ENCODE measurements at regions not wholly inside any gene's neighbourhood (a gene's known extent, or its start where the extent isn't known, plus 50 kb on each side); places are given as distances from the start of the nearest gene placed in this dataset.

DNA sequence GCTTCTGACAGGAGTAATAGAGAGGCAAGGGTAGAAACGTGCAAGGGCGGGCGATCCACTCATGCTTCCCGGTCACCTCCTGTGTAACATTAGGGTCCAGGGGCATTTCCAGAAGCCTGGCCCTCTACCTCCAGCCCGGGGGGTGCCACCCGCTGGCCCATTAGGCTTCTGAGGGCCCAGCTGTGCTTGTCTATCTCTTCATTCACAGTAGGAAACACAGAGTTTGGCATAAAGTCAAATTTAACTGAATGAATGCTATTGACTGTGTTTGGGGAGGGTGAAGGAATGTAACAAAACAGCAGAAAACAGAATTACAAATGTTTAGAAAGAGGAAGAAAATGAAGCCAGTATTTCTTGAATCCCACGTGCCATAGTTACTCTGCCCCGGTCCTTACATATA, 112.4 kb upstream of the SLC66A3 start:
- no peak overlapping the region for H3K27ac Mint-ChIP-seq
- DNase-seq, result no peak
- H3K4me3 Mint-ChIP-seq, result no peak overlapping the region
- no peaks in the 10 kb centered on the region for H3K36me3 Mint-ChIP-seq (ENCODE audit: low read depth)
- peaks cover 21% of the 10 kb centered on the region for H3K27me3 Mint-ChIP-seq (ENCODE audit: low read depth, poor library complexity)
- H3K9me3 Mint-ChIP-seq, result peaks cover 32% of the 10 kb centered on the region
- H3K4me1 Mint-ChIP-seq, result no peaks in the 10 kb centered on the region
- TF ChIP-seq, protein P1, sequence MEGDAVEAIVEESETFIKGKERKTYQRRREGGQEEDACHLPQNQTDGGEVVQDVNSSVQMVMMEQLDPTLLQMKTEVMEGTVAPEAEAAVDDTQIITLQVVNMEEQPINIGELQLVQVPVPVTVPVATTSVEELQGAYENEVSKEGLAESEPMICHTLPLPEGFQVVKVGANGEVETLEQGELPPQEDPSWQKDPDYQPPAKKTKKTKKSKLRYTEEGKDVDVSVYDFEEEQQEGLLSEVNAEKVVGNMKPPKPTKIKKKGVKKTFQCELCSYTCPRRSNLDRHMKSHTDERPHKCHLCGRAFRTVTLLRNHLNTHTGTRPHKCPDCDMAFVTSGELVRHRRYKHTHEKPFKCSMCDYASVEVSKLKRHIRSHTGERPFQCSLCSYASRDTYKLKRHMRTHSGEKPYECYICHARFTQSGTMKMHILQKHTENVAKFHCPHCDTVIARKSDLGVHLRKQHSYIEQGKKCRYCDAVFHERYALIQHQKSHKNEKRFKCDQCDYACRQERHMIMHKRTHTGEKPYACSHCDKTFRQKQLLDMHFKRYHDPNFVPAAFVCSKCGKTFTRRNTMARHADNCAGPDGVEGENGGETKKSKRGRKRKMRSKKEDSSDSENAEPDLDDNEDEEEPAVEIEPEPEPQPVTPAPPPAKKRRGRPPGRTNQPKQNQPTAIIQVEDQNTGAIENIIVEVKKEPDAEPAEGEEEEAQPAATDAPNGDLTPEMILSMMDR (IDR thresholded peaks at IDR 0.05), result no peak

DNA sequence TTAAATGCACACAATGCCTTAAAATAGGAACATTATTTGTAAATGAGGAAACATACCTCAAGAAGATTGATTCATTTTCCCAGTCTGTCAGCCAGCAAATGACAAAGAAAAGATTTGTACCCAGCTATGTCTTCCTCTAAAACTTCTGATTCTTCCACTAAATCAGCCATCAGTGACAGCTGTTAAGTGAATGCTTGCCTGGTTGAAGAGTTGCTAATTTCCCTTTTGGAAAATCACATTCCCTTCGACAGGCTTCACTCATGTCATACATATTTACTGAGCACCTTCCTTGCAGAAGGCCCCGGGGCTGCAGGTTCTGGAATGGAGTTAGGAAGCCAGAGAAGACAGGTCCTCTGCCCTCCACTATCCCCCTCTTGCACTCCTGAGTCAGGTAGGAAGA, 112.0 kb upstream of the SLC66A3 start:
- Mint-ChIP-seq H3K36me3 (ENCODE audit: low read depth) (no peaks in the 10 kb centered on the region), H3K27ac (no peak overlapping the region), H3K9me3 (peaks cover 28% of the 10 kb centered on the region), H3K4me3 (no peak overlapping the region), H3K4me1 (no peaks in the 10 kb centered on the region), H3K27me3 (ENCODE audit: low read depth, poor library complexity) (peaks cover 21% of the 10 kb centered on the region)
- DNase-seq, result no peak
- TF ChIP-seq, protein P1 (IDR thresholded peaks at IDR 0.05), result no peak

DNA sequence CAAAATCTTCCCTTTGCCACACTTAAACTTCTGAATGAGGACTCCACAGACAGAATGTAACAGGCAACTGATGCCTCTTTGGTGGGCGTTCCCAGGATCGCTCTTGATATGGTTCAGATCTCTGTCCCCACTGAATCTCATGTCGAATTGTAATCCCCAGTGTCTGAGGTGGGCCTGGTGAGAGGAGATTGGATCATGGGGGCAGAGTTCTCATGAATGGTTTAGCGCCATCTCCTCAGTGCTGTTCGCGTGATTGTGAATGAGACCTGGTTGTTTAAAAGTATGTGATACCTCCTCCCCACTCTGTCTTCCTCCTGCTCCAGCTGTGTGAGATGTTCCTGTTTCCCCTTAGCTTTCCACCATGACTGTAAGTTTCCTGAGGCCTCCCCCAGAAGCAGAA, 111.1 kb upstream of the SLC66A3 start:
- peaks cover 19% of the 10 kb centered on the region for H3K9me3 Mint-ChIP-seq
- no peak overlapping the region for H3K4me3 Mint-ChIP-seq
- H3K36me3 Mint-ChIP-seq (ENCODE audit: low read depth), result no peaks in the 10 kb centered on the region
- TF ChIP-seq, protein P1 (IDR thresholded peaks at IDR 0.05), result no peak
- H3K27ac Mint-ChIP-seq, result no peak overlapping the region
- H3K27me3 Mint-ChIP-seq (ENCODE audit: low read depth, poor library complexity), result peaks cover 21% of the 10 kb centered on the region
- H3K4me1 Mint-ChIP-seq, result no peaks in the 10 kb centered on the region
- DNase-seq, result no peak

GRCh38 chr2:11045294-11045693, 110.0 kb upstream of the SLC66A3 start:
- no peak overlapping the region for H3K4me3 Mint-ChIP-seq
- TF ChIP-seq, protein P1 (IDR thresholded peaks at IDR 0.05), result no peak
- no peak for DNase-seq
- no peaks in the 10 kb centered on the region for H3K4me1 Mint-ChIP-seq
- H3K36me3 Mint-ChIP-seq (ENCODE audit: low read depth), result no peaks in the 10 kb centered on the region
- H3K9me3 Mint-ChIP-seq, result peaks cover 10% of the 10 kb centered on the region
- H3K27ac Mint-ChIP-seq, result no peak overlapping the region
- H3K27me3 Mint-ChIP-seq (ENCODE audit: low read depth, poor library complexity), result peaks cover 18% of the 10 kb centered on the region

GRCh38 chr2:11048335-11049008, 106.8 kb upstream of the SLC66A3 start:
- H3K36me3 Mint-ChIP-seq (ENCODE audit: low read depth), result no peaks in the 10 kb centered on the region
- TF ChIP-seq, protein P1 (IDR thresholded peaks at IDR 0.05), result no peak
- no peak for DNase-seq
- H3K27me3 Mint-ChIP-seq (ENCODE audit: low read depth, poor library complexity), result peaks cover 6% of the 10 kb centered on the region
- no peak overlapping the region for H3K4me3 Mint-ChIP-seq
- H3K27ac Mint-ChIP-seq, result no peak overlapping the region
- no peaks in the 10 kb centered on the region for H3K4me1 Mint-ChIP-seq
- H3K9me3 Mint-ChIP-seq, result no peaks in the 10 kb centered on the region

- TF ChIP-seq, protein P1 (IDR thresholded peaks at IDR 0.05), result no peak
- no peak overlapping the region for H3K27ac Mint-ChIP-seq
Observed at GRCh38 chr2:11050565-11050964, 104.7 kb upstream of the SLC66A3 start.

More at GRCh38 chr2:11050565-11050964, 104.7 kb upstream of the SLC66A3 start:
- Mint-ChIP-seq H3K9me3 (no peaks in the 10 kb centered on the region), H3K4me1 (peaks cover 5% of the 10 kb centered on the region), H3K4me3 (no peak overlapping the region), H3K36me3 (ENCODE audit: low read depth) (no peaks in the 10 kb centered on the region), H3K27me3 (ENCODE audit: low read depth, poor library complexity) (peaks cover 8% of the 10 kb centered on the region)
- no peak for DNase-seq
